PC-3 (cell line): ENCODE measurements at regions not wholly inside any gene's neighbourhood (a gene's known extent, or its start where the extent isn't known, plus 50 kb on each side); places are given as distances from the start of the nearest gene placed in this dataset.

Experiments used
- ATAC-seq: fragments of 200-7000 bp; cut with Tn5 transposase; 2 replicates; pipeline ENCODE4 v1.9.1; 2020; ENCODE audit warnings: mild to moderate bottlenecking, moderate library complexity
- BruUV-seq: library from RNA; stranded (reverse); fragments of 400-500 nt; replicated peaks from 2 replicates; lab custom pipeline; 2021; lab: Mats Ljungman, UMichigan
- CTCF ChIA-PET: fragments of 300-600 bp; sonication (Branson Sonifier 250); formaldehyde crosslinking; loops from one replicate; lab custom pipeline; 2022; ENCODE audit warnings: antibody characterized with exemption; lab: Charles Lee
- POLR2A ChIA-PET: fragments of 300-600 bp; sonication (Branson Sonifier 250); formaldehyde crosslinking; loops from one replicate; lab custom pipeline; 2022; ENCODE audit warnings: antibody characterized with exemption; ENCODE audit not compliant: unreplicated experiment; lab: Charles Lee
- DNase-seq: peaks from one replicate; pipeline ENCODE4 v3.0.0-alpha.2; 2015
- H2AFZ ChIP-seq: fragments of 300-600 bp; sonication (generic); 2 replicates; pipeline ENCODE4 v1.6.0; 2016; ENCODE audit warnings: antibody characterized with exemption, low read length
- H3F3A ChIP-seq: fragments of 300-600 bp; sonication (generic); one replicate; pipeline ENCODE4 v1.6.0; 2017; ENCODE audit warnings: antibody characterized with exemption, low read length, control low read depth, mild to moderate bottlenecking; ENCODE audit not compliant: unreplicated experiment
- H3K27ac ChIP-seq: fragments of 300-600 bp; sonication (generic); 2 replicates; pipeline ENCODE4 v1.5.1; 2016; ENCODE audit warnings: mild to moderate bottlenecking, low read length
- H3K27me3 ChIP-seq: fragments of 300-600 bp; sonication (generic); 2 replicates; pipeline ENCODE4 v1.6.1; 2016; ENCODE audit warnings: low read length, mixed read lengths
- H3K36me3 ChIP-seq: fragments of 300-600 bp; sonication (generic); 2 replicates; pipeline ENCODE4 v1.6.1; 2016; ENCODE audit warnings: low read depth, mixed run types, low read length, mixed read lengths
- H3K4me1 ChIP-seq: fragments of 300-600 bp; sonication (generic); 2 replicates; pipeline ENCODE4 v1.5.1; 2016; ENCODE audit warnings: low read length; ENCODE audit not compliant: insufficient read depth
- H3K4me2 ChIP-seq: fragments of 300-600 bp; sonication (generic); 2 replicates; pipeline ENCODE4 v1.6.0; 2016; ENCODE audit warnings: low read length
- H3K4me3 ChIP-seq: fragments of 300-600 bp; sonication (generic); 2 replicates; pipeline ENCODE4 v1.5.1; 2016; ENCODE audit warnings: mild to moderate bottlenecking, low read length, mixed read lengths
- H3K79me2 ChIP-seq: fragments of 300-600 bp; sonication (generic); 2 replicates; pipeline ENCODE4 v1.6.1; 2017; ENCODE audit warnings: low read length, mixed read lengths
- H3K9ac ChIP-seq: fragments of 300-600 bp; sonication (generic); 2 replicates; pipeline ENCODE4 v1.6.0; 2016; ENCODE audit warnings: mild to moderate bottlenecking, low read length
- H3K9me2 ChIP-seq: fragments of 300-600 bp; sonication (generic); replicated peaks from 2 replicates; pipeline ENCODE4 v1.6.1; 2016; ENCODE audit warnings: mixed run types, low read length, mixed read lengths
- H3K9me3 ChIP-seq: fragments of 300-600 bp; sonication (generic); 2 replicates; pipeline ENCODE4 v1.6.1; 2016; ENCODE audit warnings: low read length, mixed read lengths
- H4K20me1 ChIP-seq: fragments of 300-600 bp; sonication (generic); 2 replicates; pipeline ENCODE4 v1.6.1; 2016; ENCODE audit warnings: low read length, mixed read lengths
- EZH2 ChIP-seq: fragments of 300-600 bp; sonication (generic); IDR thresholded peaks from one replicate; pipeline ENCODE4 v1.6.1; 2017; ENCODE audit warnings: antibody characterized with exemption, mild to moderate bottlenecking, low read length; ENCODE audit not compliant: unreplicated experiment
- EZH2phosphoT487 ChIP-seq: fragments of 300-600 bp; sonication (generic); IDR thresholded peaks from 2 replicates; pipeline ENCODE4 v1.6.1; 2018; ENCODE audit warnings: mild to moderate bottlenecking, antibody characterized with exemption, low read length, borderline replicate concordance
- intact Hi-C: fragments of 100-400 bp; cut with micrococcal nuclease; formaldehyde crosslinking; loops from 2 replicates; pipeline ENCODE4 v1.9.0; 2023
- TF ChIP-seq, protein P1 (sequence below): fragments of 300-600 bp; sonication (generic); conservative IDR thresholded peaks from 2 replicates; pipeline ENCODE4 v1.5.1; 2017; ENCODE audit warnings: antibody characterized with exemption, low read depth, mild to moderate bottlenecking, low read length

- DNase-seq, result no peak
- no peaks in the 10 kb centered on the region for H3K4me1 ChIP-seq
- ATAC-seq, result no peak
- H3K4me2 ChIP-seq, result no peak overlapping the region
- H3K9me3 ChIP-seq, result no peaks in the 10 kb centered on the region
- no peaks in the 10 kb centered on the region for H3K27me3 ChIP-seq
- no peak overlapping the region for H3K9ac ChIP-seq
- ChIA-PET POLR2A (no interaction called here), CTCF (no interaction called here)
- no peaks in the 10 kb centered on the region for H3K36me3 ChIP-seq
- no peaks in the 10 kb centered on the region for H3K9me2 ChIP-seq
- H4K20me1 ChIP-seq, result no peaks in the 10 kb centered on the region
- intact Hi-C loops, result no loop called here
- H3K27ac ChIP-seq, result no peak overlapping the region
- H3K79me2 ChIP-seq, result no peaks in the 10 kb centered on the region
- no TSS peak for BruUV-seq
- no peak overlapping the region for H3K4me3 ChIP-seq
- H3F3A ChIP-seq, result no peaks in the 10 kb centered on the region
- TF ChIP-seq, protein P1, sequence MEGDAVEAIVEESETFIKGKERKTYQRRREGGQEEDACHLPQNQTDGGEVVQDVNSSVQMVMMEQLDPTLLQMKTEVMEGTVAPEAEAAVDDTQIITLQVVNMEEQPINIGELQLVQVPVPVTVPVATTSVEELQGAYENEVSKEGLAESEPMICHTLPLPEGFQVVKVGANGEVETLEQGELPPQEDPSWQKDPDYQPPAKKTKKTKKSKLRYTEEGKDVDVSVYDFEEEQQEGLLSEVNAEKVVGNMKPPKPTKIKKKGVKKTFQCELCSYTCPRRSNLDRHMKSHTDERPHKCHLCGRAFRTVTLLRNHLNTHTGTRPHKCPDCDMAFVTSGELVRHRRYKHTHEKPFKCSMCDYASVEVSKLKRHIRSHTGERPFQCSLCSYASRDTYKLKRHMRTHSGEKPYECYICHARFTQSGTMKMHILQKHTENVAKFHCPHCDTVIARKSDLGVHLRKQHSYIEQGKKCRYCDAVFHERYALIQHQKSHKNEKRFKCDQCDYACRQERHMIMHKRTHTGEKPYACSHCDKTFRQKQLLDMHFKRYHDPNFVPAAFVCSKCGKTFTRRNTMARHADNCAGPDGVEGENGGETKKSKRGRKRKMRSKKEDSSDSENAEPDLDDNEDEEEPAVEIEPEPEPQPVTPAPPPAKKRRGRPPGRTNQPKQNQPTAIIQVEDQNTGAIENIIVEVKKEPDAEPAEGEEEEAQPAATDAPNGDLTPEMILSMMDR, result no peak
- TF ChIP-seq EZH2phosphoT487 (no peak), EZH2 (no peak)
- H2AFZ ChIP-seq, result no peak overlapping the region
These were observed 298.0 kb upstream of the TMEM229A start for GRCh38 chr7:124330731-124331407.

- H3K9me3 ChIP-seq, result no peaks in the 10 kb centered on the region
- peaks cover 13% of the 10 kb centered on the region for H3K4me1 ChIP-seq
- POLR2A ChIA-PET, result no interaction called here
- no peaks in the 10 kb centered on the region for H3K79me2 ChIP-seq
- H3K36me3 ChIP-seq, result no peaks in the 10 kb centered on the region
- no peak for DNase-seq
- no peaks in the 10 kb centered on the region for H3K9me2 ChIP-seq
- H4K20me1 ChIP-seq, result no peaks in the 10 kb centered on the region
- no peak overlapping the region for H3K4me2 ChIP-seq
- no peak overlapping the region for H3K27ac ChIP-seq
- H3K27me3 ChIP-seq, result no peaks in the 10 kb centered on the region
- no peak overlapping the region for H3K9ac ChIP-seq
- ATAC-seq, result no peak
- no peak overlapping the region for H3K4me3 ChIP-seq
- H2AFZ ChIP-seq, result no peak overlapping the region
- TF ChIP-seq EZH2phosphoT487 (no peak), EZH2 (no peak)
- TF ChIP-seq, protein P1, result no peak
- no peaks in the 10 kb centered on the region for H3F3A ChIP-seq
- BruUV-seq, result no TSS peak
- CTCF ChIA-PET, result no interaction called here
- intact Hi-C loops, result no loop called here
These were observed 295.9 kb upstream of the TMEM229A start for GRCh38 chr7:124328774-124329173.

DNA sequence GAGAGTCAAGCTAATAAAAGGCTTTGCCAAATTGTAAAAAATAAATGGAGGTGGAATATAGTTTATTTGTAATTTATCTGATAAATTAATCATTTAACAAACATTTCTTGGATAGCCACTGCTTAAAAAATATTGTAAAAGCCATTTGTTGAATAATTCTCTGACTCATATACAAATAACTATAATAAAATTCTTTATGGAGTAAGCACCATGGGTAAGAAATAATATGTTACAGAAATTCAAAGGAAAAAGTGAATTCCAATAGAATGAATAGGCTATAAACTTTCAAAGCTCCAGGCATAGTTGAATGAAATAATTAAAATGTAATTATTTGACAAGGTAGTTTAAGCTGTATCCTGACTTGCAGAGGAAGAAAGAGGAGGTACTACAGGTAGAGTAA lies 291.4 kb upstream of the TMEM229A start:
- Histone ChIP-seq H3K36me3 (no peaks in the 10 kb centered on the region), H3K79me2 (no peaks in the 10 kb centered on the region), H3K9me2 (no peaks in the 10 kb centered on the region), H3K4me1 (peaks cover 34% of the 10 kb centered on the region), H2AFZ (no peak overlapping the region), H3F3A (no peaks in the 10 kb centered on the region), H3K27ac (peak overlapping the region; percentile 83), H3K27me3 (no peaks in the 10 kb centered on the region), H3K9me3 (no peaks in the 10 kb centered on the region), H4K20me1 (no peaks in the 10 kb centered on the region), H3K4me2 (peak overlapping the region; percentile 53), H3K4me3 (no peak overlapping the region), H3K9ac (peak overlapping the region; percentile 43)
- TF ChIP-seq, protein P1, result no peak
- no peak for TF ChIP-seq EZH2phosphoT487
- no peak for TF ChIP-seq EZH2
- BruUV-seq, result no TSS peak
- intact Hi-C loops, result loop anchor here (1.0 to 5.0 kb wide), 6 partner anchors 138 to 458 kb away; partner anchors contain the start of gene GPR37
- CTCF ChIA-PET, result interaction anchor here (1.1 kb wide), 1 partner anchor 441 kb away, joined by 3 read pairs; the partner anchor contains the start of gene GPR37
- DNase-seq (peak; percentile 74), ATAC-seq (peak; percentile 78)
- POLR2A ChIA-PET, result no interaction called here
